Neural cell (in vitro differentiated cells): ENCODE measurements at regions not wholly inside any gene's neighbourhood (a gene's known extent, or its start where the extent isn't known, plus 50 kb on each side); places are given as distances from the start of the nearest gene placed in this dataset.

ENCODE experiments used
- H2AFZ ChIP-seq: fragments of 200-600, 300-800 bp; sonication (generic), shearing (Covaris generic); 2 replicates; pipeline ENCODE4 v1.6.0; 2014; ENCODE audit warnings: low read depth, mild to moderate bottlenecking, antibody characterized with exemption, low read length, moderate library complexity
- H3F3A ChIP-seq: fragments of 200-600 bp; shearing (Covaris generic); 2 replicates; pipeline ENCODE4 v1.6.1; 2016; ENCODE audit warnings: mild to moderate bottlenecking, moderate library complexity, mixed read lengths, antibody characterized with exemption, low read length; ENCODE audit not compliant: insufficient read depth, poor library complexity, severe bottlenecking
- H3K27ac ChIP-seq: fragments of 200-600, 300-800 bp; sonication (generic), shearing (Covaris generic); 2 replicates; pipeline ENCODE4 v1.5.1; 2014; ENCODE audit warnings: mild to moderate bottlenecking, low read length, moderate library complexity
- H3K27me3 ChIP-seq: fragments of 300-800, 200-600 bp; sonication (generic), shearing (Covaris generic); 2 replicates; pipeline ENCODE4 v1.6.0; 2014; ENCODE audit warnings: mild to moderate bottlenecking, low read depth, low read length, moderate library complexity; ENCODE audit not compliant: insufficient read depth
- H3K36me3 ChIP-seq: fragments of 300-800, 200-600 bp; sonication (generic), shearing (Covaris generic); 2 replicates; pipeline ENCODE4 v1.5.1; 2014; ENCODE audit warnings: mild to moderate bottlenecking, antibody characterized with exemption, low read length, moderate library complexity; ENCODE audit not compliant: insufficient read depth
- H3K4me2 ChIP-seq: fragments of 300-800, 200-600 bp; sonication (generic), shearing (Covaris generic); 2 replicates; pipeline ENCODE4 v1.6.0; 2014; ENCODE audit warnings: mild to moderate bottlenecking, low read length
- H3K4me3 ChIP-seq: fragments of 300-800, 200-600 bp; sonication (generic), shearing (Covaris generic); 2 replicates; pipeline ENCODE4 v1.5.1; 2014; ENCODE audit warnings: mild to moderate bottlenecking, low read length, moderate library complexity
- H3K79me2 ChIP-seq: fragments of 200-600 bp; shearing (Covaris generic); replicated peaks from 2 replicates; pipeline ENCODE4 v1.6.0; 2014; ENCODE audit warnings: mild to moderate bottlenecking, low read length, moderate library complexity; ENCODE audit not compliant: insufficient read depth
- H3K9ac ChIP-seq: fragments of 300-800, 200-600 bp; sonication (generic), shearing (Covaris generic); 2 replicates; pipeline ENCODE4 v1.6.1; 2016; ENCODE audit warnings: mild to moderate bottlenecking, low read length, mixed read lengths
- H3K9me2 ChIP-seq: fragments of 200-600 bp; shearing (Covaris generic); 2 replicates; pipeline ENCODE4 v1.6.1; 2016; ENCODE audit warnings: mild to moderate bottlenecking, low read length, mixed read lengths; ENCODE audit not compliant: insufficient read depth
- H3K9me3 ChIP-seq: fragments of 200-600, 300-800 bp; sonication (generic), shearing (Covaris generic); 2 replicates; pipeline ENCODE4 v1.6.1; 2016; ENCODE audit warnings: mild to moderate bottlenecking, mixed run types, low read length, moderate library complexity, mixed read lengths
- H4K20me1 ChIP-seq: fragments of 200-600 bp; shearing (Covaris generic); 2 replicates; pipeline ENCODE4 v1.6.1; 2016; ENCODE audit warnings: mild to moderate bottlenecking, mixed run types; ENCODE audit not compliant: insufficient read depth
- EP300 ChIP-seq: fragments of 450-650 bp; conservative IDR thresholded peaks from 2 replicates; pipeline ENCODE4 v1.6.1; 2014; ENCODE audit warnings: antibody characterized with exemption, mild to moderate bottlenecking, moderate library complexity; ENCODE audit not compliant: poor library complexity, severe bottlenecking
- EZH2 ChIP-seq: fragments of 200-600, 300-800 bp; shearing (Covaris generic), sonication (generic); IDR thresholded peaks from 2 replicates; pipeline ENCODE4 v1.6.1; 2014; ENCODE audit warnings: antibody characterized with exemption, low read length, borderline replicate concordance, mild to moderate bottlenecking; ENCODE audit not compliant: insufficient read depth, poor library complexity, severe bottlenecking
- MXI1 ChIP-seq: fragments of 450-650 bp; conservative IDR thresholded peaks from 2 replicates; pipeline ENCODE4 v1.6.1; 2014; ENCODE audit warnings: antibody characterized with exemption, mild to moderate bottlenecking; ENCODE audit not compliant: poor library complexity, severe bottlenecking
- POLR2AphosphoS5 ChIP-seq: IDR thresholded peaks from 2 replicates; pipeline ENCODE4 v1.6.1; 2012
- RAD21 ChIP-seq: fragments of 450-650 bp; conservative IDR thresholded peaks from 2 replicates; pipeline ENCODE4 v1.6.1; 2014; ENCODE audit warnings: antibody characterized with exemption, mild to moderate bottlenecking, moderate library complexity
- SMC3 ChIP-seq: fragments of 450-650 bp; conservative IDR thresholded peaks from 2 replicates; pipeline ENCODE4 v1.6.1; 2014; ENCODE audit warnings: antibody characterized with exemption, mild to moderate bottlenecking, moderate library complexity; ENCODE audit not compliant: poor library complexity
- TAF1 ChIP-seq: IDR thresholded peaks from 2 replicates; pipeline ENCODE4 v1.6.1; 2012; ENCODE audit warnings: low read depth
- TF ChIP-seq, protein P1 (sequence below): fragments of 450-650 bp; IDR thresholded peaks from 2 replicates; pipeline ENCODE4 v1.5.1; 2014; ENCODE audit warnings: antibody characterized with exemption, mild to moderate bottlenecking, moderate library complexity; ENCODE audit not compliant: poor library complexity, severe bottlenecking
- TF ChIP-seq, protein P2 (sequence below): IDR thresholded peaks from 2 replicates; pipeline ENCODE4 v1.6.1; 2012; ENCODE audit warnings: borderline replicate concordance

DNA sequence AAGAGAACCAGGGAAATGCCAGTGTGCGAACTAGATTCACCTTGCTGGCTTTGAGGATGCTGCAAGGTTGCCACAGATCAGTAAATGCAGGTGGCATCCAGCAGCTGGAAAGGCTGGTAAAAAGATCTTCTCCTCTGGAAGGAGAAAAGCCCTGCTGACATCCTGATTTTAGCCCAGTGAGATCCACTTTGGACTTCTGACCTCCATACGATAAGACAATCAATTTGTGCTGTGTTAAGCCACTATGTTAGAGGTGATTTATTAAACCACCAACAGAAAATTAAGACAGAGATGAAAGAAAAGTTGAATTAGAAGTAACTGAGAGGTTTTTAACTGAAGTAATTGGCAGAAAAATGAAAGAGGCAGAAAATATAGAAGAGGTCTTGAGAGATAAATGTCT is 283.8 kb upstream of the CDH12 start:
- no peak overlapping the region for H3K4me2 ChIP-seq
- no peaks in the 10 kb centered on the region for H3K9me3 ChIP-seq
- TF ChIP-seq EZH2 (no peak), EP300 (no peak), TAF1 (no peak), POLR2AphosphoS5 (no peak), RAD21 (no peak), SMC3 (no peak), MXI1 (no peak)
- TF ChIP-seq, protein P1, sequence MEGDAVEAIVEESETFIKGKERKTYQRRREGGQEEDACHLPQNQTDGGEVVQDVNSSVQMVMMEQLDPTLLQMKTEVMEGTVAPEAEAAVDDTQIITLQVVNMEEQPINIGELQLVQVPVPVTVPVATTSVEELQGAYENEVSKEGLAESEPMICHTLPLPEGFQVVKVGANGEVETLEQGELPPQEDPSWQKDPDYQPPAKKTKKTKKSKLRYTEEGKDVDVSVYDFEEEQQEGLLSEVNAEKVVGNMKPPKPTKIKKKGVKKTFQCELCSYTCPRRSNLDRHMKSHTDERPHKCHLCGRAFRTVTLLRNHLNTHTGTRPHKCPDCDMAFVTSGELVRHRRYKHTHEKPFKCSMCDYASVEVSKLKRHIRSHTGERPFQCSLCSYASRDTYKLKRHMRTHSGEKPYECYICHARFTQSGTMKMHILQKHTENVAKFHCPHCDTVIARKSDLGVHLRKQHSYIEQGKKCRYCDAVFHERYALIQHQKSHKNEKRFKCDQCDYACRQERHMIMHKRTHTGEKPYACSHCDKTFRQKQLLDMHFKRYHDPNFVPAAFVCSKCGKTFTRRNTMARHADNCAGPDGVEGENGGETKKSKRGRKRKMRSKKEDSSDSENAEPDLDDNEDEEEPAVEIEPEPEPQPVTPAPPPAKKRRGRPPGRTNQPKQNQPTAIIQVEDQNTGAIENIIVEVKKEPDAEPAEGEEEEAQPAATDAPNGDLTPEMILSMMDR = no peak
- TF ChIP-seq, protein P2, sequence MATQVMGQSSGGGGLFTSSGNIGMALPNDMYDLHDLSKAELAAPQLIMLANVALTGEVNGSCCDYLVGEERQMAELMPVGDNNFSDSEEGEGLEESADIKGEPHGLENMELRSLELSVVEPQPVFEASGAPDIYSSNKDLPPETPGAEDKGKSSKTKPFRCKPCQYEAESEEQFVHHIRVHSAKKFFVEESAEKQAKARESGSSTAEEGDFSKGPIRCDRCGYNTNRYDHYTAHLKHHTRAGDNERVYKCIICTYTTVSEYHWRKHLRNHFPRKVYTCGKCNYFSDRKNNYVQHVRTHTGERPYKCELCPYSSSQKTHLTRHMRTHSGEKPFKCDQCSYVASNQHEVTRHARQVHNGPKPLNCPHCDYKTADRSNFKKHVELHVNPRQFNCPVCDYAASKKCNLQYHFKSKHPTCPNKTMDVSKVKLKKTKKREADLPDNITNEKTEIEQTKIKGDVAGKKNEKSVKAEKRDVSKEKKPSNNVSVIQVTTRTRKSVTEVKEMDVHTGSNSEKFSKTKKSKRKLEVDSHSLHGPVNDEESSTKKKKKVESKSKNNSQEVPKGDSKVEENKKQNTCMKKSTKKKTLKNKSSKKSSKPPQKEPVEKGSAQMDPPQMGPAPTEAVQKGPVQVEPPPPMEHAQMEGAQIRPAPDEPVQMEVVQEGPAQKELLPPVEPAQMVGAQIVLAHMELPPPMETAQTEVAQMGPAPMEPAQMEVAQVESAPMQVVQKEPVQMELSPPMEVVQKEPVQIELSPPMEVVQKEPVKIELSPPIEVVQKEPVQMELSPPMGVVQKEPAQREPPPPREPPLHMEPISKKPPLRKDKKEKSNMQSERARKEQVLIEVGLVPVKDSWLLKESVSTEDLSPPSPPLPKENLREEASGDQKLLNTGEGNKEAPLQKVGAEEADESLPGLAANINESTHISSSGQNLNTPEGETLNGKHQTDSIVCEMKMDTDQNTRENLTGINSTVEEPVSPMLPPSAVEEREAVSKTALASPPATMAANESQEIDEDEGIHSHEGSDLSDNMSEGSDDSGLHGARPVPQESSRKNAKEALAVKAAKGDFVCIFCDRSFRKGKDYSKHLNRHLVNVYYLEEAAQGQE = no peak
- H3K27ac ChIP-seq = no peak overlapping the region
- H2AFZ ChIP-seq = no peak overlapping the region
- no peaks in the 10 kb centered on the region for H3K27me3 ChIP-seq
- no peaks in the 10 kb centered on the region for H3K36me3 ChIP-seq
- no peak overlapping the region for H3K9ac ChIP-seq
- H3K9me2 ChIP-seq = no peaks in the 10 kb centered on the region
- H3K79me2 ChIP-seq = no peaks in the 10 kb centered on the region
- no peaks in the 10 kb centered on the region for H3F3A ChIP-seq
- H3K4me3 ChIP-seq = no peak overlapping the region
- no peaks in the 10 kb centered on the region for H4K20me1 ChIP-seq

DNA sequence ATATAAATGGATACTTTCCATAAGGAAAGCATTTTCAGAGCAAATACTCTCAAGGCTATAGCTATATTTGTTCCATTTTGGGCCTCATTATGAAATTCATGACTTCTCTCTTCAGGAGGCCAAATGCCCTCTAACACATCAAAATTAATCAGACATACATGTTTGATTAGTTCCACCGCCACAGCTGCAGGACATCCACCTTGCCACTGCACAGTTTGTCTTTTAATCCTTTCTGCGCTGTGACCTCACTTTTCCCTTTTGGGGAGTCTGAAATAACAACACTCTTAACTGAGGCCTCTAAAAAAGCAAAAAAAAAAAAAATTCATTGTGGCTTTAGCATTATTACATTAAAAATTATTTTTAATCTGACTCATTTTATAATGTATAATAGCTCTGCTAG is 279.1 kb upstream of the CDH12 start:
- H3K27ac ChIP-seq = no peak overlapping the region
- H3K27me3 ChIP-seq = no peaks in the 10 kb centered on the region
- H4K20me1 ChIP-seq = no peaks in the 10 kb centered on the region
- H3K9ac ChIP-seq = no peak overlapping the region
- H3K36me3 ChIP-seq = no peaks in the 10 kb centered on the region
- no peak overlapping the region for H3K4me3 ChIP-seq
- H3K4me2 ChIP-seq = no peak overlapping the region
- no peaks in the 10 kb centered on the region for H3F3A ChIP-seq
- no peak for TF ChIP-seq POLR2AphosphoS5
- TF ChIP-seq, protein P2 = no peak
- H3K9me2 ChIP-seq = no peaks in the 10 kb centered on the region
- H2AFZ ChIP-seq = no peak overlapping the region
- no peaks in the 10 kb centered on the region for H3K9me3 ChIP-seq
- H3K79me2 ChIP-seq = no peaks in the 10 kb centered on the region
